NCI-H2081 treated with DMSO at 0.1 percent for 48 hours (cell line): ENCODE measurements at regions not wholly inside any gene's neighbourhood (a gene's known extent, or its start where the extent isn't known, plus 50 kb on each side); places are given as distances from the start of the nearest gene placed in this dataset.

Source experiments
- DNase-seq: peaks from one replicate; lab custom pipeline; 2025; lab: John Stamatoyannopoulos, UW

- DNase-seq: peak; percentile 62
Observed at GRCh38 chr13:50576156-50576555, 267.3 kb downstream of the DLEU7 start.

GRCh38 chr13:50577806-50578205 lies 265.7 kb downstream of the DLEU7 start:
- no peak for DNase-seq

- no peak for DNase-seq
Observed at GRCh38 chr13:50580684-50581305, 262.7 kb downstream of the DLEU7 start.

- DNase-seq: no peak
Observed at GRCh38 chr13:50581586-50582196, 261.8 kb downstream of the DLEU7 start.

- DNase-seq: no peak
Observed at GRCh38 chr13:50584856-50585580, 258.5 kb downstream of the DLEU7 start.

- DNase-seq: no peak
Observed at GRCh38 chr13:50585674-50586413, 257.6 kb downstream of the DLEU7 start.

GRCh38 chr13:50586414-50587083 lies 256.9 kb downstream of the DLEU7 start:
- no peak for DNase-seq

GRCh38 chr13:50587115-50587514 lies 256.4 kb downstream of the DLEU7 start:
- no peak for DNase-seq

- no peak for DNase-seq
Observed at GRCh38 chr13:50587645-50588373, 255.7 kb downstream of the DLEU7 start.

GRCh38 chr13:50588491-50589130 lies 254.9 kb downstream of the DLEU7 start:
- no peak for DNase-seq

- DNase-seq: no peak
Observed at GRCh38 chr13:50589139-50589538, 254.4 kb downstream of the DLEU7 start.

GRCh38 chr13:50589651-50590054 lies 253.8 kb downstream of the DLEU7 start:
- no peak for DNase-seq

- no peak for DNase-seq
Observed at GRCh38 chr13:50592412-50593155, 250.9 kb downstream of the DLEU7 start.

- DNase-seq: no peak
Observed at GRCh38 chr13:50593207-50593606, 250.3 kb downstream of the DLEU7 start.

GRCh38 chr13:50594276-50595051 lies 249.0 kb downstream of the DLEU7 start:
- no peak for DNase-seq

- no peak for DNase-seq
Observed at GRCh38 chr13:50595196-50595595, 248.3 kb downstream of the DLEU7 start.

- no peak for DNase-seq
Observed at GRCh38 chr13:50596156-50596555, 247.3 kb downstream of the DLEU7 start.

GRCh38 chr13:50596776-50597203 lies 246.7 kb downstream of the DLEU7 start:
- DNase-seq: no peak

- DNase-seq: no peak
Observed at GRCh38 chr13:50598338-50598737, 245.2 kb downstream of the DLEU7 start.
